HL-60 (cell line): ENCODE measurements at regions not wholly inside any gene's neighbourhood (a gene's known extent, or its start where the extent isn't known, plus 50 kb on each side); places are given as distances from the start of the nearest gene placed in this dataset.

Source experiments
- DNase-seq, 2 experiments: peaks; one replicate each; pipeline ENCODE4 v3.0.0-alpha.2; 2010 to 2020; ENCODE audit warnings: low read depth in 1 of 2, low spot score in 1 of 2
- H3K27ac ChIP-seq: fragments of 250-450 bp; sonication (Bioruptor Pico); replicated peaks from 2 replicates; pipeline ENCODE4 v1.5.1; 2020; ENCODE audit warnings: mild to moderate bottlenecking, moderate library complexity
- H3K27me3 ChIP-seq: fragments of 250-450 bp; sonication (Bioruptor Pico); 2 replicates; pipeline ENCODE4 v1.5.1; 2021; ENCODE audit warnings: mild to moderate bottlenecking, moderate library complexity; ENCODE audit not compliant: insufficient read depth, poor library complexity, severe bottlenecking
- H3K4me3 ChIP-seq: replicated peaks from 2 replicates; pipeline ENCODE4 v1.5.1; 2011; ENCODE audit warnings: mild to moderate bottlenecking, control low read depth, low read length; ENCODE audit not compliant: insufficient read depth
- GABPA ChIP-seq: IDR thresholded peaks from 2 replicates; pipeline ENCODE4 v1.6.1; 2012; ENCODE audit warnings: low read depth
- POLR2AphosphoS5 ChIP-seq: IDR thresholded peaks from 2 replicates; pipeline ENCODE4 v1.6.1; 2012; ENCODE audit warnings: low read depth
- SPI1 ChIP-seq: IDR thresholded peaks from 2 replicates; pipeline ENCODE4 v1.6.1; 2012; ENCODE audit warnings: low read depth, mild to moderate bottlenecking, borderline replicate concordance
- TF ChIP-seq, protein P1 (sequence below): IDR thresholded peaks from one replicate; pipeline ENCODE4 v1.5.1; 2011; ENCODE audit warnings: low read length, control low read depth, inconsistent platforms; ENCODE audit not compliant: insufficient read depth
- TF ChIP-seq, protein P2 (sequence below): IDR thresholded peaks from 2 replicates; pipeline ENCODE4 v1.6.1; 2012; ENCODE audit warnings: low read depth; ENCODE audit not compliant: insufficient replicate concordance

DNA sequence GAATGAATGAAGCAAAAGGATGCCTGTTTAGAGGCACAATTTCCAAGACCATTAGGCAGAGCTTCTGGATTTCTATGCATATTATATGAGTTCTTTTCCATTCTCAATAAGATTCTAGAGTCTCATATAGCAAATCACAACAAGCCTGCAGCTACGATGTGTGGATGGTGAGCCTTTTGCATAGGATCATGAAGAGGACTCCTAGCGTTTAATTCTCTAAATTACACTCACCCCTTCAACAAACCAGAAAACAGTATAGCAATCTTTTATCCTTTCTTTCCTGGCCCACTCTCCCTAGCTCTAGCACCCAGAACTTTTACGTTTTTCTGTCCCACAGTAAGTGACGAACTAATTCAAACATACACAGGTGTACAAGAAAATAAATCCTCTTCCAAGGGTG lies 293.1 kb upstream of the KLHL29 start:
- H3K27ac ChIP-seq = no peak overlapping the region
- H3K27me3 ChIP-seq = no peaks in the 10 kb centered on the region
- TF ChIP-seq, protein P1, sequence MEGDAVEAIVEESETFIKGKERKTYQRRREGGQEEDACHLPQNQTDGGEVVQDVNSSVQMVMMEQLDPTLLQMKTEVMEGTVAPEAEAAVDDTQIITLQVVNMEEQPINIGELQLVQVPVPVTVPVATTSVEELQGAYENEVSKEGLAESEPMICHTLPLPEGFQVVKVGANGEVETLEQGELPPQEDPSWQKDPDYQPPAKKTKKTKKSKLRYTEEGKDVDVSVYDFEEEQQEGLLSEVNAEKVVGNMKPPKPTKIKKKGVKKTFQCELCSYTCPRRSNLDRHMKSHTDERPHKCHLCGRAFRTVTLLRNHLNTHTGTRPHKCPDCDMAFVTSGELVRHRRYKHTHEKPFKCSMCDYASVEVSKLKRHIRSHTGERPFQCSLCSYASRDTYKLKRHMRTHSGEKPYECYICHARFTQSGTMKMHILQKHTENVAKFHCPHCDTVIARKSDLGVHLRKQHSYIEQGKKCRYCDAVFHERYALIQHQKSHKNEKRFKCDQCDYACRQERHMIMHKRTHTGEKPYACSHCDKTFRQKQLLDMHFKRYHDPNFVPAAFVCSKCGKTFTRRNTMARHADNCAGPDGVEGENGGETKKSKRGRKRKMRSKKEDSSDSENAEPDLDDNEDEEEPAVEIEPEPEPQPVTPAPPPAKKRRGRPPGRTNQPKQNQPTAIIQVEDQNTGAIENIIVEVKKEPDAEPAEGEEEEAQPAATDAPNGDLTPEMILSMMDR = no peak
- TF ChIP-seq GABPA (no peak), POLR2AphosphoS5 (no peak), SPI1 (no peak)
- TF ChIP-seq, protein P2, sequence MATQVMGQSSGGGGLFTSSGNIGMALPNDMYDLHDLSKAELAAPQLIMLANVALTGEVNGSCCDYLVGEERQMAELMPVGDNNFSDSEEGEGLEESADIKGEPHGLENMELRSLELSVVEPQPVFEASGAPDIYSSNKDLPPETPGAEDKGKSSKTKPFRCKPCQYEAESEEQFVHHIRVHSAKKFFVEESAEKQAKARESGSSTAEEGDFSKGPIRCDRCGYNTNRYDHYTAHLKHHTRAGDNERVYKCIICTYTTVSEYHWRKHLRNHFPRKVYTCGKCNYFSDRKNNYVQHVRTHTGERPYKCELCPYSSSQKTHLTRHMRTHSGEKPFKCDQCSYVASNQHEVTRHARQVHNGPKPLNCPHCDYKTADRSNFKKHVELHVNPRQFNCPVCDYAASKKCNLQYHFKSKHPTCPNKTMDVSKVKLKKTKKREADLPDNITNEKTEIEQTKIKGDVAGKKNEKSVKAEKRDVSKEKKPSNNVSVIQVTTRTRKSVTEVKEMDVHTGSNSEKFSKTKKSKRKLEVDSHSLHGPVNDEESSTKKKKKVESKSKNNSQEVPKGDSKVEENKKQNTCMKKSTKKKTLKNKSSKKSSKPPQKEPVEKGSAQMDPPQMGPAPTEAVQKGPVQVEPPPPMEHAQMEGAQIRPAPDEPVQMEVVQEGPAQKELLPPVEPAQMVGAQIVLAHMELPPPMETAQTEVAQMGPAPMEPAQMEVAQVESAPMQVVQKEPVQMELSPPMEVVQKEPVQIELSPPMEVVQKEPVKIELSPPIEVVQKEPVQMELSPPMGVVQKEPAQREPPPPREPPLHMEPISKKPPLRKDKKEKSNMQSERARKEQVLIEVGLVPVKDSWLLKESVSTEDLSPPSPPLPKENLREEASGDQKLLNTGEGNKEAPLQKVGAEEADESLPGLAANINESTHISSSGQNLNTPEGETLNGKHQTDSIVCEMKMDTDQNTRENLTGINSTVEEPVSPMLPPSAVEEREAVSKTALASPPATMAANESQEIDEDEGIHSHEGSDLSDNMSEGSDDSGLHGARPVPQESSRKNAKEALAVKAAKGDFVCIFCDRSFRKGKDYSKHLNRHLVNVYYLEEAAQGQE = no peak
- no peak overlapping the region for H3K4me3 ChIP-seq
- no peak for DNase-seq

DNA sequence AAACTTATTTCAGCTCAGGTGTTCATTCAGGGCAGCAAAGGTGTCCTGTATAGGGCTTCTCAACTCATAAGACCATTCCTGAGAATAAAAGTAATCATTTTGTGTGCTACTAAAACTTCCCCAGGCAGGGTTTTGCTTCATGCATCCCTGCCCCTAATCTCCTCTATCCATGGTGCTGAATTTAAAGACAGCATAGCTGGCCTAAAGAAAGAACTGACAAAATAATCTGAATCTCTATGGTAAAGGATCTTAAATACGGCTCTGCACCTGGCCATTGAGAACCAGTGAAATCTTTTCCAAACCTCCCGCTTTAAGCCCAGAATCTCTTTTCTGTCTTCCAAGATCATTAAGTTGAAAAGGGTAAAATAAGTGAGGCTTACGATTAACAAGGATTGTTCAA lies 292.1 kb upstream of the KLHL29 start:
- DNase-seq = no peak
- Histone ChIP-seq H3K4me3 (no peak overlapping the region), H3K27ac (no peak overlapping the region), H3K27me3 (no peaks in the 10 kb centered on the region)
- TF ChIP-seq GABPA (no peak), SPI1 (no peak), POLR2AphosphoS5 (no peak)
- TF ChIP-seq, protein P2 = peak; percentile 94
- TF ChIP-seq, protein P1 = no peak

DNA sequence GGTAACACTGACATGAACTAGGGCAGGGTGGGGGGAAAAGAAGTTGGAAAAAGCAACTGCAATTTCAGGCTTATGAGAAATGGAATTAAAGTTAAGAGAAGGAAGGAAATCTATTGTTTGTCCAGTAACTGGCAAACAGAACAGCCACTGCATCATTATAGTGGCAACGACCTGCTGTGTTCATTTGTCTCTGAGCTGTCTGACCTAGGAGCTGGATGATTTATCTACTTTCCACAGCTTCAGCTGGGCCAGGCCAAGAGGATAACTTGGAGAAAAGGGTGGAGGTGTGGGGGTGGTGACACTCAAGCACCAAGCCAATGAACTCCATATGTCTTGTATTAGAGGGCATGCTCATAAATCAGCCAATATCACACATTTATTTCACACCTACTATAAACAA lies 291.5 kb upstream of the KLHL29 start:
- no peak for TF ChIP-seq GABPA
- TF ChIP-seq, protein P1 = no peak
- TF ChIP-seq, protein P2 = no peak
- TF ChIP-seq POLR2AphosphoS5 = no peak
- no peak for TF ChIP-seq SPI1
- no peak for DNase-seq

More for the DNA sequence above, 291.5 kb upstream of the KLHL29 start:
- H3K27me3 ChIP-seq = no peaks in the 10 kb centered on the region
- no peak overlapping the region for H3K27ac ChIP-seq
- H3K4me3 ChIP-seq = no peak overlapping the region
